H9 (cell line): ENCODE measurements at regions not wholly inside any gene's neighbourhood (a gene's known extent, or its start where the extent isn't known, plus 50 kb on each side); places are given as distances from the start of the nearest gene placed in this dataset.

Source experiments
- DNase-seq: peaks from one replicate; pipeline ENCODE4 v3.0.0-alpha.2; 2017
- H2AFZ ChIP-seq: one replicate; pipeline ENCODE4 v1.6.1; 2013; ENCODE audit warnings: mild to moderate bottlenecking, low read length, control low read depth, moderate library complexity
- H2AK5ac ChIP-seq: 2 replicates; pipeline ENCODE4 v1.6.1; 2013; ENCODE audit warnings: low read length, control low read depth, mixed read lengths; ENCODE audit not compliant: insufficient read length
- H2BK120ac ChIP-seq: one replicate; pipeline ENCODE4 v1.6.1; 2013; ENCODE audit warnings: low read depth, mild to moderate bottlenecking, low read length, control low read depth, inconsistent platforms; ENCODE audit not compliant: poor library complexity, severe bottlenecking
- H2BK12ac ChIP-seq: 2 replicates; pipeline ENCODE4 v1.6.1; 2013; ENCODE audit warnings: low read length, control low read depth, mixed read lengths, low read depth; ENCODE audit not compliant: insufficient read length
- H2BK15ac ChIP-seq: 2 replicates; pipeline ENCODE4 v1.6.1; 2013; ENCODE audit warnings: low read depth, low read length, control low read depth
- H2BK20ac ChIP-seq: one replicate; pipeline ENCODE4 v1.6.1; 2013; ENCODE audit warnings: low read depth, mild to moderate bottlenecking, low read length, control low read depth, inconsistent platforms; ENCODE audit not compliant: poor library complexity, severe bottlenecking
- H2BK5ac ChIP-seq: 2 replicates; pipeline ENCODE4 v1.6.1; 2013; ENCODE audit warnings: low read length, control low read depth, mixed read lengths; ENCODE audit not compliant: insufficient read length
- H3K14ac ChIP-seq: 2 replicates; pipeline ENCODE4 v1.6.1; 2013; ENCODE audit warnings: low read length, control low read depth; ENCODE audit not compliant: insufficient read depth
- H3K18ac ChIP-seq: 2 replicates; pipeline ENCODE4 v1.6.1; 2013; ENCODE audit warnings: low read depth, mild to moderate bottlenecking, mixed read lengths, low read length, control low read depth; ENCODE audit not compliant: insufficient read length
- H3K23ac ChIP-seq: 2 replicates; pipeline ENCODE4 v1.6.1; 2013; ENCODE audit warnings: low read length, control low read depth, mixed read lengths, low read depth; ENCODE audit not compliant: insufficient read length
- H3K23me2 ChIP-seq: 2 replicates; pipeline ENCODE4 v1.6.1; 2013; ENCODE audit warnings: low read depth, mild to moderate bottlenecking, mixed read lengths, low read length, control low read depth; ENCODE audit not compliant: insufficient read length, poor library complexity, severe bottlenecking
- H3K27ac ChIP-seq: 2 replicates; pipeline ENCODE4 v1.5.1; 2013; ENCODE audit warnings: low read length, control low read depth, mixed read lengths, low read depth; ENCODE audit not compliant: insufficient read length
- H3K27me3 ChIP-seq: 2 replicates; pipeline ENCODE4 v1.6.1; 2013; ENCODE audit warnings: low read length, control low read depth, inconsistent platforms; ENCODE audit not compliant: insufficient read depth
- H3K4ac ChIP-seq: 2 replicates; pipeline ENCODE4 v1.6.1; 2013; ENCODE audit warnings: low read depth, mild to moderate bottlenecking, control low read depth, inconsistent platforms, low read length, moderate library complexity
- H3K4me1 ChIP-seq: 2 replicates; pipeline ENCODE4 v1.6.1; 2013; ENCODE audit warnings: low read length, control low read depth, inconsistent platforms; ENCODE audit not compliant: insufficient read depth
- H3K4me2 ChIP-seq: 2 replicates; pipeline ENCODE4 v1.6.1; 2013; ENCODE audit warnings: low read length, control low read depth, mixed read lengths; ENCODE audit not compliant: insufficient read length, insufficient read depth
- H3K56ac ChIP-seq: 2 replicates; pipeline ENCODE4 v1.6.1; 2013; ENCODE audit warnings: low read depth, mild to moderate bottlenecking, mixed read lengths, low read length, control low read depth; ENCODE audit not compliant: insufficient read length
- H3K79me1 ChIP-seq: 2 replicates; pipeline ENCODE4 v1.6.1; 2013; ENCODE audit warnings: low read depth, mild to moderate bottlenecking, moderate library complexity, low read length, control low read depth, inconsistent platforms; ENCODE audit not compliant: insufficient read depth, poor library complexity, severe bottlenecking
- H3K79me2 ChIP-seq: 2 replicates; pipeline ENCODE4 v1.6.1; 2013; ENCODE audit warnings: low read length, control low read depth, inconsistent platforms; ENCODE audit not compliant: insufficient read depth
- H3K9ac ChIP-seq: 2 replicates; pipeline ENCODE4 v1.6.1; 2013; ENCODE audit warnings: low read length, control low read depth, mixed read lengths; ENCODE audit not compliant: insufficient read length; ENCODE audit errors: extremely low read depth
- H3K9me3 ChIP-seq: one replicate; pipeline ENCODE4 v1.6.1; 2013; ENCODE audit warnings: low read depth, low read length, inconsistent platforms; ENCODE audit not compliant: control insufficient read depth
- H3T11ph ChIP-seq: one replicate; pipeline ENCODE4 v1.6.1; 2013; ENCODE audit warnings: mild to moderate bottlenecking, low read length, control low read depth, inconsistent platforms
- H4K20me1 ChIP-seq: one replicate; pipeline ENCODE4 v1.6.1; 2013; ENCODE audit not compliant: control insufficient read depth, insufficient read length, insufficient read depth
- H4K5ac ChIP-seq: 2 replicates; pipeline ENCODE4 v1.6.1; 2013; ENCODE audit warnings: low read depth, mild to moderate bottlenecking, mixed read lengths, low read length, control low read depth; ENCODE audit not compliant: insufficient read length
- H4K8ac ChIP-seq: replicated peaks from 2 replicates; pipeline ENCODE4 v1.6.1; 2013; ENCODE audit warnings: low read length, control low read depth, mixed read lengths, low read depth; ENCODE audit not compliant: insufficient read length
- H4K91ac ChIP-seq: 2 replicates; pipeline ENCODE4 v1.6.1; 2013; ENCODE audit warnings: low read depth, mild to moderate bottlenecking, moderate library complexity, mixed read lengths, low read length, control low read depth; ENCODE audit not compliant: insufficient read length
- H3K27ac Mint-ChIP-seq, 3 experiments: 2 replicates in 2 of 3; 3 replicates in 1 of 3; pipeline ENCODE4 v1.8.0; 2020 to 2021; ENCODE audit warnings: mixed read lengths in 3 of 3, mild to moderate bottlenecking in 1 of 3, moderate library complexity in 1 of 3
- H3K27me3 Mint-ChIP-seq: 2 replicates; pipeline ENCODE4 v1.8.0; 2021; ENCODE audit warnings: low read depth, mild to moderate bottlenecking, moderate library complexity, mixed read lengths
- H3K36me3 Mint-ChIP-seq, 3 experiments: 2 replicates in 2 of 3; 3 replicates in 1 of 3; pipeline ENCODE4 v1.8.0; 2020 to 2021; ENCODE audit warnings: low read depth in 3 of 3, mixed read lengths in 3 of 3; ENCODE audit not compliant: insufficient read depth in 1 of 3
- H3K4me1 Mint-ChIP-seq, 2 experiments: 2 replicates each; pipeline ENCODE4 v1.8.0; 2020; ENCODE audit warnings: mixed read lengths in 2 of 2
- H3K4me3 Mint-ChIP-seq, 2 experiments: 2 replicates in 1 of 2; 3 replicates in 1 of 2; pipeline ENCODE4 v1.8.0; 2020 to 2021; ENCODE audit warnings: mild to moderate bottlenecking in 2 of 2, mixed read lengths in 2 of 2, moderate library complexity in 1 of 2
- H3K9me3 Mint-ChIP-seq, 2 experiments: 2 replicates in 1 of 2; 3 replicates in 1 of 2; pipeline ENCODE4 v1.8.0; 2020; ENCODE audit warnings: mild to moderate bottlenecking in 2 of 2, mixed read lengths in 2 of 2, moderate library complexity in 1 of 2
- CTCF ChIP-seq: fragments of 200-600 bp; sonication (generic); conservative IDR thresholded peaks from 3 replicates; pipeline ENCODE4 v1.8.0; 2021; ENCODE audit warnings: antibody characterized with exemption, mild to moderate bottlenecking
- WGBS: extraction: QIAGEN DNeasy Blood & Tissue Kit; methylation state at CpG from one replicate; pipeline ENCODE4 v1.1.7; 2013; ENCODE audit warnings: missing lambda C conversion rate, low lambda C conversion rate, mixed read lengths; ENCODE audit not compliant: insufficient read length; ENCODE audit errors: extremely low coverage; 5-methylcytosine and 5-hydroxymethylcytosine counted together

GRCh38 chr21:27155130-27155500 lies 188.2 kb upstream of the ADAMTS5 start:
- Mint-ChIP-seq H3K4me1 (no peaks in the 10 kb centered on the region), H3K36me3 (no peaks in the 10 kb centered on the region), H3K27ac (no peak overlapping the region), H3K4me3 (no peak overlapping the region), H3K27me3 (no peaks in the 10 kb centered on the region), H3K9me3 (no peaks in the 10 kb centered on the region; a peak in 1 of 5 replicates)
- WGBS = no CpG with 5 or more reads among the region's 1 CpG
- no peak for DNase-seq
- Histone ChIP-seq H2BK20ac (no peak overlapping the region), H4K8ac (no peak overlapping the region), H4K5ac (no peak overlapping the region), H3K4ac (no peak overlapping the region), H4K91ac (no peak overlapping the region), H3K9ac (no peak overlapping the region), H2BK15ac (no peak overlapping the region), H2BK12ac (no peak overlapping the region), H2BK5ac (no peak overlapping the region), H4K20me1 (no peaks in the 10 kb centered on the region), H3K56ac (no peak overlapping the region), H3K79me1 (no peaks in the 10 kb centered on the region), H3K27ac (no peak overlapping the region), H3K18ac (no peak overlapping the region), H3T11ph (no peak overlapping the region), H3K4me1 (no peaks in the 10 kb centered on the region), H2BK120ac (no peak overlapping the region), H2AFZ (no peak overlapping the region), H3K4me2 (no peak overlapping the region), H3K9me3 (no peaks in the 10 kb centered on the region), H3K14ac (no peak overlapping the region), H2AK5ac (no peak overlapping the region), H3K79me2 (no peaks in the 10 kb centered on the region), H3K23ac (no peak overlapping the region), H3K27me3 (no peaks in the 10 kb centered on the region), H3K23me2 (no peaks in the 10 kb centered on the region)
- TF ChIP-seq CTCF = no peak
